OCI-LY7 (cell line): ENCODE measurements at regions not wholly inside any gene's neighbourhood (a gene's known extent, or its start where the extent isn't known, plus 50 kb on each side); places are given as distances from the start of the nearest gene placed in this dataset.

Source experiments
- BruUV-seq: library from RNA; stranded (reverse); fragments of 400-500 nt; replicated peaks from 2 replicates; lab custom pipeline; 2021; lab: Mats Ljungman, UMichigan
- CTCF ChIA-PET: fragments of 300-600 bp; sonication (Branson Sonifier 250); formaldehyde crosslinking; loops from one replicate; lab custom pipeline; 2022; ENCODE audit warnings: antibody characterized with exemption; ENCODE audit not compliant: unreplicated experiment; lab: Charles Lee
- POLR2A ChIA-PET: fragments of 300-600 bp; sonication (Branson Sonifier 250); formaldehyde crosslinking; loops from one replicate; lab custom pipeline; 2022; ENCODE audit warnings: antibody characterized with exemption; lab: Charles Lee
- DNase-seq: peaks from one replicate; pipeline ENCODE4 v3.0.0-alpha.2; 2015; ENCODE audit warnings: low spot score
- H2AFZ ChIP-seq: fragments of 200-600 bp; sonication (generic), shearing (Covaris generic); 2 replicates; pipeline ENCODE4 v1.6.1; 2014; ENCODE audit warnings: mild to moderate bottlenecking, antibody characterized with exemption, low read length, moderate library complexity
- H3K27ac ChIP-seq: fragments of 200-600 bp; sonication (generic); 2 replicates; pipeline ENCODE4 v1.5.1; 2014; ENCODE audit warnings: mixed run types, low read depth, mild to moderate bottlenecking, moderate library complexity, low read length, inconsistent platforms; ENCODE audit not compliant: poor library complexity, severe bottlenecking
- H3K36me3 ChIP-seq: fragments of 200-600 bp; sonication (generic); 2 replicates; pipeline ENCODE4 v1.6.1; 2014; ENCODE audit warnings: mild to moderate bottlenecking, antibody characterized with exemption, low read length, moderate library complexity, mixed read lengths; ENCODE audit not compliant: insufficient read depth
- H3K4me1 ChIP-seq: fragments of 200-600 bp; sonication (generic); 2 replicates; pipeline ENCODE4 v1.5.1; 2014; ENCODE audit warnings: mild to moderate bottlenecking, low read length; ENCODE audit not compliant: insufficient read depth, poor library complexity, severe bottlenecking
- H3K4me2 ChIP-seq: fragments of 200-600 bp; sonication (generic); 2 replicates; pipeline ENCODE4 v1.6.1; 2014; ENCODE audit warnings: mild to moderate bottlenecking, low read length
- H3K4me3 ChIP-seq: fragments of 200-600 bp; sonication (generic); 2 replicates; pipeline ENCODE4 v1.5.1; 2014; ENCODE audit warnings: mild to moderate bottlenecking, low read depth, low read length; ENCODE audit not compliant: poor library complexity, severe bottlenecking
- H3K79me2 ChIP-seq: fragments of 200-600 bp; sonication (generic); 2 replicates; pipeline ENCODE4 v1.6.1; 2016; ENCODE audit warnings: low read depth, mild to moderate bottlenecking, low read length, moderate library complexity, mixed read lengths; ENCODE audit not compliant: insufficient read depth
- H3K9me2 ChIP-seq: fragments of 200-600 bp; sonication (generic); 2 replicates; pipeline ENCODE4 v1.6.1; 2016; ENCODE audit warnings: mild to moderate bottlenecking, low read length, mixed read lengths; ENCODE audit not compliant: insufficient read depth
- H3K9me3 ChIP-seq: fragments of 200-600 bp; sonication (generic); 2 replicates; pipeline ENCODE4 v1.6.1; 2014; ENCODE audit warnings: mild to moderate bottlenecking, mixed run types, low read length, mixed read lengths
- H4K20me1 ChIP-seq: fragments of 200-600 bp; sonication (generic); 2 replicates; pipeline ENCODE4 v1.6.1; 2014; ENCODE audit warnings: mild to moderate bottlenecking, antibody characterized with exemption, low read length, moderate library complexity, mixed read lengths; ENCODE audit not compliant: insufficient read depth
- EZH2phosphoT487 ChIP-seq: fragments of 200-600 bp; sonication (generic); IDR thresholded peaks from 2 replicates; pipeline ENCODE4 v1.6.1; 2018; ENCODE audit warnings: low read depth, borderline replicate concordance, mild to moderate bottlenecking, mixed run types, antibody characterized with exemption, low read length, moderate library complexity, mixed read lengths
- intact Hi-C: fragments of 100-400 bp; cut with micrococcal nuclease; formaldehyde crosslinking; loops from one replicate; pipeline ENCODE4 v1.10.0; 2022; ENCODE audit not compliant: unreplicated experiment
- TF ChIP-seq, protein P1 (sequence below): fragments of 200-600 bp; sonication (generic); conservative IDR thresholded peaks from 2 replicates; pipeline ENCODE4 v1.5.1; 2014; ENCODE audit warnings: mild to moderate bottlenecking, antibody characterized with exemption, low read length, moderate library complexity, mixed read lengths

DNA sequence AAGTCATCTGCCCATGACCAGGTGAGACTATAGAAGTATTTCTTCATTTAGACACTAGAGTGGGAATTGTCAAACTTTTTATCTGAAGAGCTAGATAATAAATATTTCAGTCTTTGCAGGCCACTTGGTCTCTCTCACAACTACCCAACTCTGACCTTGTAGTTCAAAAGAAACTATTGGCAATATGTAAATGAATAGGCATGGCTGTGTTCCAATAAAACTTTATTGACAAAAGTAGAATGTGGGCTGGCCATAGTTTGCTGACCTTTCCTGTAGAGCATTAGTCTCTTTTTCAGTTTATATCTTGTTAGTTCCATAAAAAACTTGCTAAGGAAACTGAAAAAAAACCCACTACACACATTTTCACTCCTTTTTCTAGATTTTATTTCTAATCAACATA lies 535.5 kb downstream of the PRR16 start:
- no peak overlapping the region for H2AFZ ChIP-seq
- H3K79me2 ChIP-seq: no peaks in the 10 kb centered on the region
- H3K4me1 ChIP-seq: no peaks in the 10 kb centered on the region
- no peak overlapping the region for H3K27ac ChIP-seq
- no peak for DNase-seq
- POLR2A ChIA-PET: interaction anchor here (1.2 kb wide), 2 partner anchors 10 to 35 kb away, joined by 3 read pairs; no protein-coding TSS in a partner anchor
- H3K4me3 ChIP-seq: no peak overlapping the region
- CTCF ChIA-PET: no interaction called here
- no peak for TF ChIP-seq EZH2phosphoT487
- TF ChIP-seq, protein P1, sequence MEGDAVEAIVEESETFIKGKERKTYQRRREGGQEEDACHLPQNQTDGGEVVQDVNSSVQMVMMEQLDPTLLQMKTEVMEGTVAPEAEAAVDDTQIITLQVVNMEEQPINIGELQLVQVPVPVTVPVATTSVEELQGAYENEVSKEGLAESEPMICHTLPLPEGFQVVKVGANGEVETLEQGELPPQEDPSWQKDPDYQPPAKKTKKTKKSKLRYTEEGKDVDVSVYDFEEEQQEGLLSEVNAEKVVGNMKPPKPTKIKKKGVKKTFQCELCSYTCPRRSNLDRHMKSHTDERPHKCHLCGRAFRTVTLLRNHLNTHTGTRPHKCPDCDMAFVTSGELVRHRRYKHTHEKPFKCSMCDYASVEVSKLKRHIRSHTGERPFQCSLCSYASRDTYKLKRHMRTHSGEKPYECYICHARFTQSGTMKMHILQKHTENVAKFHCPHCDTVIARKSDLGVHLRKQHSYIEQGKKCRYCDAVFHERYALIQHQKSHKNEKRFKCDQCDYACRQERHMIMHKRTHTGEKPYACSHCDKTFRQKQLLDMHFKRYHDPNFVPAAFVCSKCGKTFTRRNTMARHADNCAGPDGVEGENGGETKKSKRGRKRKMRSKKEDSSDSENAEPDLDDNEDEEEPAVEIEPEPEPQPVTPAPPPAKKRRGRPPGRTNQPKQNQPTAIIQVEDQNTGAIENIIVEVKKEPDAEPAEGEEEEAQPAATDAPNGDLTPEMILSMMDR: no peak
- intact Hi-C loops: no loop called here
- no TSS peak for BruUV-seq
- no peaks in the 10 kb centered on the region for H3K36me3 ChIP-seq
- no peaks in the 10 kb centered on the region for H3K9me3 ChIP-seq
- no peaks in the 10 kb centered on the region for H3K9me2 ChIP-seq
- H3K4me2 ChIP-seq: no peak overlapping the region
- no peaks in the 10 kb centered on the region for H4K20me1 ChIP-seq

DNA sequence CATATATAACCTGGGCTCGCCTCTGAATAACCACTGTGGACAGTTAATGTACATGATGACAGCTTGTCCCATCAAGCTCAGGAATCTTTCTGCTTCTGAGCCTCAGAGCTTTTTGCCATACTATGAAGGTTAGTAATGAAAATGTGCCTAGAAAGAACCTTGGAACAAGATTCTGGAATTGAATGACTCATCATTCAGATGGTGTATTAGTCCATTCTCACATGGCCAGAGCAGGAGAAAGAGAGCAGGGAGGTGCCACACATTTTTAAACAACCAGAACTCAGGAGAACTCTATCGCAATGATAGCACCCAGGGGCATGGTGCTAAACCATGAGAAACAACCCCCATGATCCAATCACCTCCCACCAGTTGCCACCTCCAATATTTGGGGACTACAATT lies 542.1 kb downstream of the PRR16 start:
- intact Hi-C loops: no loop called here
- no peak overlapping the region for H2AFZ ChIP-seq
- CTCF ChIA-PET: no interaction called here
- H3K4me2 ChIP-seq: no peak overlapping the region
- POLR2A ChIA-PET: interaction anchor here (1.5 kb wide), 1 partner anchor 16 kb away, joined by 3 read pairs; no protein-coding TSS in a partner anchor
- H3K4me1 ChIP-seq: no peaks in the 10 kb centered on the region
- TF ChIP-seq EZH2phosphoT487: no peak
- TF ChIP-seq, protein P1: no peak
- H3K4me3 ChIP-seq: no peak overlapping the region
- no peak overlapping the region for H3K27ac ChIP-seq
- H4K20me1 ChIP-seq: no peaks in the 10 kb centered on the region
- no peak for DNase-seq
- H3K9me2 ChIP-seq: no peaks in the 10 kb centered on the region
- H3K79me2 ChIP-seq: no peaks in the 10 kb centered on the region
- H3K36me3 ChIP-seq: no peaks in the 10 kb centered on the region
- no peaks in the 10 kb centered on the region for H3K9me3 ChIP-seq
- BruUV-seq: no TSS peak

DNA sequence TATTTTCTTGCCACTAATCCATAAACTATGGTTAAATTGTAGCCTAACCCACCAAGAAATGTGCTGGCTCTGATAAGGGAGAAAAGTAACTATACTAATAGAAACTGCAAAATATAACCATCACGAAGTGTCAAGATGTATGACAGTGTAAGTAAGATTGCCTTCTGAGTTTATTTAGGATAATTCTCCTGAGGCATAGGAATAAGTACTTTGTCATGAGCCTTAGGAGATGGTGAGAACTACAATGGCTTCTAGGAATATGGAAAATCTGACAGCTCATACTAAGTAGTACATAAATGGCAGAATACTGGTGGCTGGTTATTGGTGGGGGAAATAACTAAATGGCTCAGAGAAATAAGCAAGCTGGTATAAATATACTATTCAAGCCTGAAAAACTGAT lies 543.9 kb downstream of the PRR16 start:
- no peaks in the 10 kb centered on the region for H3K36me3 ChIP-seq
- H3K4me2 ChIP-seq: no peak overlapping the region
- H3K79me2 ChIP-seq: no peaks in the 10 kb centered on the region
- no peaks in the 10 kb centered on the region for H4K20me1 ChIP-seq
- no peak for DNase-seq
- ChIA-PET POLR2A (no interaction called here), CTCF (no interaction called here)
- H3K4me1 ChIP-seq: no peaks in the 10 kb centered on the region
- BruUV-seq: no TSS peak
- no peak overlapping the region for H3K27ac ChIP-seq
- no peak overlapping the region for H2AFZ ChIP-seq
- H3K4me3 ChIP-seq: no peak overlapping the region
- intact Hi-C loops: no loop called here
- no peaks in the 10 kb centered on the region for H3K9me2 ChIP-seq
- TF ChIP-seq, protein P1: no peak
- no peak for TF ChIP-seq EZH2phosphoT487
- no peaks in the 10 kb centered on the region for H3K9me3 ChIP-seq
